IPS DF 6.9 (cell line): ENCODE measurements at regions not wholly inside any gene's neighbourhood (a gene's known extent, or its start where the extent isn't known, plus 50 kb on each side); places are given as distances from the start of the nearest gene placed in this dataset.

Source experiments
- DNase-seq: peaks from one replicate; pipeline ENCODE4 v3.0.0-alpha.2; 2013; ENCODE audit warnings: low read depth, low spot score
- H3K27ac ChIP-seq: one replicate; pipeline ENCODE4 v1.5.1; 2013; ENCODE audit warnings: low read length, control low read depth
- H3K27me3 ChIP-seq: 2 replicates; pipeline ENCODE4 v1.6.1; 2013; ENCODE audit warnings: mild to moderate bottlenecking, low read length; ENCODE audit not compliant: control insufficient read depth, insufficient read depth
- H3K36me3 ChIP-seq: 2 replicates; pipeline ENCODE4 v1.6.1; 2013; ENCODE audit warnings: low read length; ENCODE audit not compliant: control insufficient read depth, insufficient read depth
- H3K4me1 ChIP-seq: 2 replicates; pipeline ENCODE4 v1.6.1; 2013; ENCODE audit warnings: low read length; ENCODE audit not compliant: control insufficient read depth, insufficient read depth
- H3K4me3 ChIP-seq: 2 replicates; pipeline ENCODE4 v1.5.1; 2013; ENCODE audit warnings: mild to moderate bottlenecking, low read length
- H3K9me3 ChIP-seq: 2 replicates; pipeline ENCODE4 v1.6.1; 2013; ENCODE audit warnings: low read length, inconsistent platforms; ENCODE audit not compliant: control insufficient read depth, insufficient read depth
- WGBS: extraction: QIAGEN DNeasy Blood & Tissue Kit; methylation state at CpG from one replicate; pipeline ENCODE4 v1.1.7; 2013; ENCODE audit warnings: mixed read lengths, missing lambda C conversion rate; ENCODE audit not compliant: insufficient read length, insufficient coverage; 5-methylcytosine and 5-hydroxymethylcytosine counted together

- no peak for DNase-seq
- Histone ChIP-seq H3K36me3 (no peaks in the 10 kb centered on the region), H3K9me3 (no peaks in the 10 kb centered on the region), H3K27me3 (no peaks in the 10 kb centered on the region), H3K27ac (no peak overlapping the region), H3K4me3 (no peak overlapping the region), H3K4me1 (no peaks in the 10 kb centered on the region)
- WGBS, result no CpG with 5 or more reads among the region's 3 CpGs
Observed at GRCh38 chr5:117943541-117943940, 1044.8 kb downstream of the DTWD2 start.

DNA sequence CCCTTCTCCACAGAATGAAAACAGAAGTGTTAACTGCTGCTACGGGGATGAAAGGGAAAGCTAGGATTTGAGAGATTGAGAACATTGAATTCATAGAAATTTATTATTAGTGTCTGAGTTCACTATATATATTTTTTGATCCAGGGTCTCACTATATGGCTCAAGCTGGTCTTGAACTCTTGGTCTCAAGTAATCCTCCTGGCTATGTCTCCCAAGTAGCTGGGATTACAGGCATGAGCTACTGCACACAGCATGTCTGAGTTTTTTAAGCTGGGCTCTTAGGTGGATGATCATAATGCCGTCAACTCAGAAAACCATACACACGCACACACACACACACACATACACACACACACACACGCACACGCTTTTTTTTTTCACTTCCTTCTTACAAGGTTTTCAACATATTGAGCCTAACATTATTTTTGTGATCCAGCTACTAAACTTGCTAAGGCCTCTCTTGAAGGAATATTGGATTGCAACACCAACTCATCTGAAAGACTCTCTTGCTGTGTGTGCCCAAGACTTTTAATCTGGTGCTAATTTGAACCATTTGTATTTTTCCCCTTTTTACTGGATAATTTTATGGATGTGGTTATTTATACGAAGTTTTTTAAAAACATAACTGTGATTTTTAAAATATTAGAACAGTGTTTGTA, 1045.4 kb downstream of the DTWD2 start:
- no peaks in the 10 kb centered on the region for H3K27me3 ChIP-seq
- H3K27ac ChIP-seq, result no peak overlapping the region
- no peaks in the 10 kb centered on the region for H3K36me3 ChIP-seq
- WGBS, result 100% methylated on average over 4 of the region's 6 CpGs
- no peak for DNase-seq
- no peak overlapping the region for H3K4me3 ChIP-seq
- no peaks in the 10 kb centered on the region for H3K4me1 ChIP-seq
- no peaks in the 10 kb centered on the region for H3K9me3 ChIP-seq

- WGBS, result 100% methylated on average over 1 of the region's 5 CpGs
- Histone ChIP-seq H3K4me1 (no peaks in the 10 kb centered on the region), H3K9me3 (no peaks in the 10 kb centered on the region), H3K27me3 (no peaks in the 10 kb centered on the region), H3K27ac (no peak overlapping the region), H3K4me3 (no peak overlapping the region), H3K36me3 (no peaks in the 10 kb centered on the region)
- no peak for DNase-seq
Observed at GRCh38 chr5:117893211-117893610, 1095.1 kb downstream of the DTWD2 start.

GRCh38 chr5:117892360-117892759, 1096.0 kb downstream of the DTWD2 start:
- Histone ChIP-seq H3K4me1 (no peaks in the 10 kb centered on the region), H3K36me3 (no peaks in the 10 kb centered on the region), H3K9me3 (no peaks in the 10 kb centered on the region), H3K27ac (no peak overlapping the region), H3K4me3 (no peak overlapping the region), H3K27me3 (no peaks in the 10 kb centered on the region)
- WGBS, result no CpG with 5 or more reads among the region's 4 CpGs
- DNase-seq, result no peak

- Histone ChIP-seq H3K27me3 (no peaks in the 10 kb centered on the region), H3K36me3 (no peaks in the 10 kb centered on the region), H3K9me3 (no peaks in the 10 kb centered on the region), H3K4me3 (no peak overlapping the region), H3K4me1 (no peaks in the 10 kb centered on the region), H3K27ac (no peak overlapping the region)
- DNase-seq, result no peak
Observed at GRCh38 chr5:117889596-117889995, 1098.8 kb downstream of the DTWD2 start.

DNA sequence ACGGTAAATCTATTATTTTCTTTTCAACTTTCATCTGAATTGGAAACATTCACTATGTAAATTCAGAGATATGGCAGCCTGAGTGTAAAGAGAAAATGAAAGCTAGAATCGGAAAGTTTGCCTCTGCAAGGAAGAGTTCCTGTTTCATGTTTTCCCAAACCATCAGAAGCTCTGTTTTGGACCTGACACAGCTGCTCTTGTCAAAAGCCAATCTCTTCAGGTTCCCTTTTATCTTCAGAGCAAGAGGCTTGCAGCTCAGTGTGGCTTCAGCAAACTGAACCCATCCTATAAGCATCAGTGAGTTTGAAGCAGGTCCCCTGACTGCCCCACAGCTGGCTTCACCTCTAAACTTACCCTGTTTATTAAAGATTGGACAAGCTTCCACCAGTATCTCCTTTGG, 1099.7 kb downstream of the DTWD2 start:
- Histone ChIP-seq H3K4me1 (no peaks in the 10 kb centered on the region), H3K9me3 (no peaks in the 10 kb centered on the region), H3K27ac (no peak overlapping the region), H3K4me3 (no peak overlapping the region), H3K36me3 (no peaks in the 10 kb centered on the region), H3K27me3 (no peaks in the 10 kb centered on the region)
- no CpG with 5 or more reads among the region's 2 CpGs for WGBS
- no peak for DNase-seq

- H3K27me3 ChIP-seq, result no peaks in the 10 kb centered on the region
- no CpG with 5 or more reads among the region's 4 CpGs for whole genome bisulfite sequencing
- H3K9me3 ChIP-seq, result no peaks in the 10 kb centered on the region
- H3K36me3 ChIP-seq, result no peaks in the 10 kb centered on the region
- no peak overlapping the region for H3K4me3 ChIP-seq
- H3K27ac ChIP-seq, result no peak overlapping the region
- DNase-seq, result no peak
- no peaks in the 10 kb centered on the region for H3K4me1 ChIP-seq
Observed at GRCh38 chr5:117881426-117882230, 1106.7 kb downstream of the DTWD2 start.

DNA sequence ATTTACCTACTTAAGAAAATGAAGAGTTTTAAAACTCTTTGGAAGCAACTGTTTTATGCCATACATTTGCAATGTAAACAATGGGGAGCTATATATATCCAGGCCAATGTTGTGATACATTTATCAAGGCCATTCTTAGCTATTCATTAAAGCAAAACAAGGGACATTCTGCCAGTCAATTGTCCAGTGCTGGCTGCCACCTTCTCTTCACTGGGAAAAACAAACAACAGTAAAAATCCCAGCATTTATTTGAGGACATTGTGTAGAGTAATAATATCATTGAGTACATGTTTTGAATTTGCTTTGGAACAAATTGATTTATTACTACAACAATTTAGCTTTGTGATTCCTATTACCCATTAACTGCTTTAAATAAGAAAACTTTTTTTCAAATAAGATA, 1107.4 kb downstream of the DTWD2 start:
- Histone ChIP-seq H3K4me3 (no peak overlapping the region), H3K4me1 (no peaks in the 10 kb centered on the region), H3K27me3 (no peaks in the 10 kb centered on the region), H3K27ac (no peak overlapping the region), H3K36me3 (no peaks in the 10 kb centered on the region), H3K9me3 (no peaks in the 10 kb centered on the region)
- no peak for DNase-seq

DNA sequence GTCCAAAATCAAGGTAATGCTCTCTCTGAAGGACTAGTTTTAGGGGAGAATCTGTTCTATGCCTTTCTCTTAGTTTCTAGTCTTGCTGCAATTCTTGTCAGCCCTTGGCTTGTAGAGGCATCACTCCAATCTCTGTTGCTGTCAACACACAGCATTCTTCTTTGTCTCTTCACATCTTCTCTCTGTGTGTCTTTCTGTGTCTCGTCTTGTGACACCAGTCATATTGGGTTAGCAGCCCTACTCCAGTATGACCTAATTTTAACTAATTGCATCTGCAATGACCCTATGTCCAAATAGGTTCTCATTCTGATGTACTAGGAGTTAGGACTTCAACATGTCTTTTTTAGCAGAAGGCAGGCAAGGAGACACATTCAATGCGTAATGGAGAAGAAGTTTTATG, 1110.6 kb downstream of the DTWD2 start:
- H3K4me1 ChIP-seq, result no peaks in the 10 kb centered on the region
- no peak overlapping the region for H3K4me3 ChIP-seq
- WGBS, result no CpG with 5 or more reads among the region's 2 CpGs
- no peaks in the 10 kb centered on the region for H3K27me3 ChIP-seq
- H3K36me3 ChIP-seq, result no peaks in the 10 kb centered on the region
- no peak for DNase-seq
- H3K27ac ChIP-seq, result no peak overlapping the region
- H3K9me3 ChIP-seq, result no peaks in the 10 kb centered on the region

DNA sequence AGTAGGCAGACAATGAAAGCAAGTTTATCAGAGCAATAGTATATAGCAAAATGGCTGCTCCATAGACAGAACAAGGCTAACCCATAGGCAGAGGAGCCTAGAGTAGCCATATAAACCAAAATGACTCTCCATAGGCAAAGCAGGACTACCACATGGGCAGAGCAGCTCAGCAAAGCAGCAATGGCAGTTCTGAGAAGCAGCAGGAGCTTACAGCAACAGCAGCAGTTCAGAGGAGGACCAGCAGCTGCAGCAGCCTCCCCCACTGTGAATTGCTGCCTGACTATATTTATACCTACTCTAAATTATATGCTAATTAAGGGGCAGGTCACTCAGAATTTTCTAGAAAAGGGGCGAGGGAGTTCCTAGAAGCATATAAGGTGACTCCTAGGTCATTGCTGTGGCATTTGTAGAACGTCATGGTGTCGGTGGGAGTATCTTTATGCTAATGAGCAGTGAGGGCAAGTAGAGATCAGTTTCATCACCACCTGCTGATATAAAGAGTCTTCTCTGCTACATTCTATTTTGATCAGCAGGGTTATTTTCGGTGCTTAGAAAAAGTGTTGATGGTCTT, 1115.5 kb downstream of the DTWD2 start:
- WGBS, result no CpG with 5 or more reads among the region's 4 CpGs
- no peak for DNase-seq
- no peaks in the 10 kb centered on the region for H3K9me3 ChIP-seq
- H3K27me3 ChIP-seq, result no peaks in the 10 kb centered on the region
- H3K36me3 ChIP-seq, result no peaks in the 10 kb centered on the region
- H3K27ac ChIP-seq, result no peak overlapping the region
- H3K4me3 ChIP-seq, result no peak overlapping the region
- no peaks in the 10 kb centered on the region for H3K4me1 ChIP-seq

GRCh38 chr5:117869596-117869995, 1118.8 kb downstream of the DTWD2 start:
- Histone ChIP-seq H3K4me1 (no peaks in the 10 kb centered on the region), H3K9me3 (no peaks in the 10 kb centered on the region), H3K27ac (no peak overlapping the region), H3K4me3 (no peak overlapping the region), H3K27me3 (no peaks in the 10 kb centered on the region), H3K36me3 (no peaks in the 10 kb centered on the region)
- no peak for DNase-seq
- no CpG with 5 or more reads among the region's 1 CpG for WGBS
